HG02870 (cell line): ENCODE measurements at regions not wholly inside any gene's neighbourhood (a gene's known extent, or its start where the extent isn't known, plus 50 kb on each side); places are given as distances from the start of the nearest gene placed in this dataset.

ENCODE experiments used
- ATAC-seq: cut with Tn5 transposase; IDR thresholded peaks from one replicate; pipeline ENCODE4 v1.9.1; 2021; ENCODE audit warnings: mild to moderate bottlenecking, moderate library complexity; ENCODE audit not compliant: unreplicated experiment

GRCh38 chr4:149136951-149137620 lies 678.6 kb downstream of the IQCM start:
- no peak for ATAC-seq

GRCh38 chr4:149135062-149135461 lies 680.6 kb downstream of the IQCM start:
- no peak for ATAC-seq

GRCh38 chr4:149121023-149121404 lies 678.8 kb upstream of the NR3C2 start:
- ATAC-seq = no peak

- no peak for ATAC-seq
These were observed 678.3 kb upstream of the NR3C2 start for GRCh38 chr4:149120331-149121022.

GRCh38 chr4:149116806-149117205 lies 674.6 kb upstream of the NR3C2 start:
- no peak for ATAC-seq

GRCh38 chr4:149113804-149114430 lies 671.7 kb upstream of the NR3C2 start:
- ATAC-seq = no peak

GRCh38 chr4:149112109-149112508 lies 669.9 kb upstream of the NR3C2 start:
- ATAC-seq = no peak

- no peak for ATAC-seq
These were observed 668.3 kb upstream of the NR3C2 start for GRCh38 chr4:149110481-149110880.

GRCh38 chr4:149108626-149109025 lies 666.4 kb upstream of the NR3C2 start:
- no peak for ATAC-seq

- ATAC-seq = no peak
These were observed 660.6 kb upstream of the NR3C2 start for GRCh38 chr4:149102765-149103164.

- no peak for ATAC-seq
These were observed 659.4 kb upstream of the NR3C2 start for GRCh38 chr4:149101649-149102048.

- no peak for ATAC-seq
These were observed 653.6 kb upstream of the NR3C2 start for GRCh38 chr4:149095811-149096210.

- no peak for ATAC-seq
These were observed 652.8 kb upstream of the NR3C2 start for GRCh38 chr4:149095001-149095400.

GRCh38 chr4:149084144-149084543 lies 641.9 kb upstream of the NR3C2 start:
- no peak for ATAC-seq

- ATAC-seq = no peak
These were observed 635.0 kb upstream of the NR3C2 start for GRCh38 chr4:149077181-149077580.

GRCh38 chr4:149076401-149076800 lies 634.2 kb upstream of the NR3C2 start:
- ATAC-seq = no peak

- no peak for ATAC-seq
These were observed 630.2 kb upstream of the NR3C2 start for GRCh38 chr4:149072384-149072783.

- ATAC-seq = no peak
These were observed 623.5 kb upstream of the NR3C2 start for GRCh38 chr4:149065753-149066152.

GRCh38 chr4:149062997-149063396 lies 620.8 kb upstream of the NR3C2 start:
- no peak for ATAC-seq

- ATAC-seq = no peak
These were observed 615.4 kb upstream of the NR3C2 start for GRCh38 chr4:149057594-149057993.

GRCh38 chr4:149056615-149057014 lies 614.4 kb upstream of the NR3C2 start:
- no peak for ATAC-seq

- ATAC-seq = no peak
These were observed 613.4 kb upstream of the NR3C2 start for GRCh38 chr4:149055624-149056023.
